Transverse colon (tissue), 4 donors: ENCODE measurements at regions not wholly inside any gene's neighbourhood (a gene's known extent, or its start where the extent isn't known, plus 50 kb on each side); places are given as distances from the start of the nearest gene placed in this dataset.

Source experiments
- CTCF ChIP-seq, 5 experiments: fragments of 200-600 bp in 3 of 5; fragments of 450-650 bp in 2 of 5; sonication (generic) in 3 of 5; IDR thresholded peaks; 1 replicate in 2 of 5; 2 replicates in 3 of 5; pipeline ENCODE4 v1.5.1; 2016 to 2017; ENCODE audit warnings: antibody characterized with exemption in 5 of 5, inconsistent platforms in 3 of 5, mild to moderate bottlenecking in 2 of 5, moderate library complexity in 1 of 5
- EP300 ChIP-seq: sonication (generic); formaldehyde crosslinking; IDR thresholded peaks from one replicate; pipeline ENCODE4 v1.6.1; 2017; ENCODE audit warnings: antibody characterized with exemption, low read depth
- POLR2A ChIP-seq: fragments of 450-650 bp; IDR thresholded peaks from one replicate; pipeline ENCODE4 v1.6.1; 2016; ENCODE audit warnings: antibody characterized with exemption, mild to moderate bottlenecking, moderate library complexity
- POLR2AphosphoS5 ChIP-seq, 3 donors: sonication (generic); formaldehyde crosslinking; IDR thresholded peaks; one replicate each; pipeline ENCODE4 v1.6.1; 2016; ENCODE audit warnings: antibody characterized with exemption in 3 of 3

- TF ChIP-seq CTCF (IDR thresholded peaks at IDR 0.05) (no peak), POLR2A (no peak), EP300 (no peak), POLR2AphosphoS5 (IDR thresholded peaks at IDR 0.05) (no peak)
These were observed 924.6 kb upstream of the GJE1 start for GRCh38 chr6:141208101-141208500.
